Hindlimb muscle (tissue), 1 donor: ENCODE measurements at regions not wholly inside any gene's neighbourhood (a gene's known extent, or its start where the extent isn't known, plus 50 kb on each side); places are given as distances from the start of the nearest gene placed in this dataset.
"Not testable (repeated sequence)": the region's sequence is repeated elsewhere in the genome, so short reads cannot be mapped to it uniquely, and the experiment has no call there.

Source experiments
- DNase-seq: peaks from one replicate; pipeline ENCODE4 v3.0.0-alpha.2; 2013

DNA sequence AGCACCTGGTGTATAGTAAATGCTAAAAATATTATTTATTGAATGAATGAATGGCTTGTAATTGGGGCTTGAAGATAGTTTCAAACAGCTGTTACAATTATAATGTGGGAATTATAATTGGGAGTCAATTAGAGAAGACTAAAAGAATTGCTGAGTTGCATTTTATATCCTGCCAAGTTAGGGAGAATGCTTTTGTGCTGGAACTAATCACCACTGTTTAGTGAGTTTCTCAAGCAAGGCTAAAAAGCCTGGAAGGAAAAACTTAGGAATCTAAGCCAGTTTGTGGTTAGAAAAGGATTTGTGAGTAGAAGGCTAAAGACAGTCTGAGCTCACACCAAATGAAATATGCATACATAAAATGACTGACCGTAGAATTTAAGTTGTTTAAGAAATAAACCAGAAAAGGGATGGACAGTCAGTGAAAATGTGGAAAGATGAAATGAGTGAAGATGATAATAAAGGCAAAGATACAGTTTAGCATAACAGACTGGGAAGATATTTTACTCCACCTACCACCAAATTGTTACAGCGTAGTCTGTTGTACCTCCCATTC lies 647.7 kb upstream of the FSHR start:
- no peak for DNase-seq

DNA sequence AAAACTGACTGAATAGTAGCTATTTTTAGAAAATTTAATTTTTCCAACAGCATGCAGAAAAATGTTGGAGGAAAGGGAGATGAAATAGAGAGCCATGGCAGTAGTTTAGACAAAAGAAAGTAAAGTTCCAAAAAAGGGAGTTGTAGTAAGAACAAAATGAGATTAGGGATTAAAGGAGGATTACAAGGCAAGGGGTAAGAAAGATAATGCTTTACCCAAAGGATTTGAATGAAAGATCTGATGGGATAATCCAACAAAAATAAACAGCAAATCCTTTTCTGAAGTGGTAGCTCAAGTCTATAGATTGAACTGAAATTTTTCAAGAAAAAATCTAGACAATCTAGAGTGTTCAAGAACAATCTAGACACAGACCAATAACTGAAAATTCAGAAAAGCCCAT lies 644.3 kb upstream of the FSHR start:
- no peak for DNase-seq

GRCh38 chr2:49796266-49796665 lies 642.0 kb upstream of the FSHR start:
- no peak for DNase-seq

DNA sequence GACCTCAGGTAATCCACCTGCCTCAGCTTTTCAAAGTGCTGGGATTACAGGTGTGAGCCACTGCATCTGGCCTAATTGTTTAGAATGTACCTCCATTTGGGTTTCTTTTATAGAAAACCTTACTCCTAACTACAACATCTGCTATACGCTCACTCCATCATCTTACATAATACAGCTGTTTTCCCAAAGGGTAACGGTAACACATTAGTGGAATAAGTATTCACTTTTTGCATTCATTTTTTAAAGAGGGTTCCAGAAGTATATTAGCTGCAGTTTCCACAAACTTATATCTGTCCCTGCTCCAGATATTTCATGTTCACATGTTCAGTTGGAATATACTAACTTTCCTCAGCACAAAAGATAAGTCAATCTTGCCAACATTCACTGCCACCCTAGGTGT lies 640.1 kb upstream of the FSHR start:
- peak; percentile 35 for DNase-seq

- no peak for DNase-seq
Observed at GRCh38 chr2:49788300-49788699, 634.0 kb upstream of the FSHR start.

- DNase-seq = no peak
Observed at GRCh38 chr2:49780949-49781348, 626.6 kb upstream of the FSHR start.

GRCh38 chr2:49772299-49772970 lies 618.1 kb upstream of the FSHR start:
- no peak for DNase-seq

GRCh38 chr2:49770919-49771318 lies 616.6 kb upstream of the FSHR start:
- DNase-seq = no peak

GRCh38 chr2:49767316-49767715 lies 613.0 kb upstream of the FSHR start:
- no peak for DNase-seq

- DNase-seq = no peak
Observed at GRCh38 chr2:49755777-49756176, 601.5 kb upstream of the FSHR start.

DNA sequence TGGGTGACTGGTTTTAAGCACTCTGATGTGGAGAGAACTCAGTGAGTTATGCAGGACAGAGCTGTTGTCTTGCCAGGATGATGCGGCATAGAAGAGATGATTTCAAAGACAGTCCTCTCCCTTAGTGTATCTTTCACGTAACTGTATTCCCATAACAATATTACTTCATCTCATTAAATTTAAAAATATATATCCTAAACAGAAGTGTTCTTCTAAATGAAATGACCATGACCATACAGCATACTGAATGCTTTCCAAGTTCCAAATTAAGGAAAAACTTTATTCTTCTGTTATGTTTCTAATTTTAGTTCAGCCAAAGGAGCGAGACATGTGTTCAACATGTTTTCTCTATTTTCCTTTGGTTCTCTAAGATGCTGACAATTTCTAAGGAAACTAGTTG lies 600.1 kb upstream of the FSHR start:
- peak; percentile 34 for DNase-seq

DNA sequence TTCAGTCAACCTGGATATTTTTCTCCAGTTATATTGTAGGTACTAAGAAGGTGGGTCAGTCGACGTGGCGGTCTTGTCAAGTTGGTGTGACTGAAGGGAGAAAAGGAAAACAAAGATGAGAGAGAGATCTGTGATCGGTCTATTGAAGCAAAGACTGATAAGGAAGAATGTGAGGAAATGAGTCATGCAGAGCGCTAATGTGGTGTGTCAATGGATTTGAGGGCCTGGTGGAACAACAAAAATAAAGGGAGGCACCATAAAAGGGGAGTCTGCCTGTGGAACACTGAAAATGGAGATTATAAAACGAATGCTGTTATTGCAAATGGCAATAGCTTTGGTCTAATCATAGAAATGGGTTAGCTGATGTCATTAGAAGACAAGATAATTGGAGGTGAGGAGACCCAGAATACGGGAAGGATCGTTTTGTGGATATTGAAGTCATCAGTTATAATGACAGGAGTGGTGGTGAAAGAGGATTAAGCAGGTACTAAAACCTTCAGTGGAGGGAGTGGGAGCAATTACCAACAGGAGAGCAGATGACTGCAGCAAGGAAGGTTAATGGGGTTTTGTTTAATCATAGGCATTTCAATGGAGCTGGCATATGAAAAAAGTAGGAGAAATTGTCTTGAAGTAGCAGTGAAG lies 599.1 kb upstream of the FSHR start:
- DNase-seq = no peak

DNA sequence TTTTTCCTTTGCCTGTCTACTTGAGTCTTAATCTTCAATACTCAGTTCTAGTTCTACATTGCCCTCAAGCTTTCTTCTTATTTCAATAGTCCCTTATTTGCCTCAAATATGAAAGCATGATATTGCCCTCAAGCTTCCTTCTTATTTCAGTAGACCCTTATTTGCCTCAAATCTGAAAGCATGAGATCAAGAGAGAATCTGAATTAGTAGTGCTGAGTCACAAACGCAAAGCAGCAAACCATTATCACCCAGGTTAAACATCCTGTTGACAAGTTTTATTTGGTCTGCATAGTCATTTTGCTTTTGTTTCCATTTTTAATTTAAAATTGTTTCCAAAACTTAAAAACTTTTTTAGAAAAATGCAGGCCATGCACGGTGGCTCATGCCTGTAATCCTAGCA lies 583.3 kb upstream of the FSHR start:
- DNase-seq = no peak

DNA sequence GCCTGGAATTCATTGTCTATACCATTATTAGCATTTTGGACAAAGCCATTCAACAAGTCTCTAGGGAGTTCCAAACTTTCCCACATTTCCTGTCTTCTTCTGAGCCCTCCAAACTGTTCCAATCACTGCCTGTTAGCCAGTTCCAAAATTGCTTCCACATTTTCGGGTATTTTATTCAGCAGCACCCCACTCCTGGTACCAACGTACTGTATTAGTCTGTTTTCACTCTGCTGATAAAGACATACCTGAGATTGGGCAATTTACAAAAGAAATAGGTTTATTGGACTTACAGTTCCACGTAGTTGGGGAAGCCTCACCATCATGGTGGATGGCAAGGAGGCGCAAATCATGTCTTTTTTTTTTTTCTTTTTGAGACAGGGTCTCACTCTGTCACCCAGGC lies 578.6 kb upstream of the FSHR start:
- not testable (repeated sequence) for DNase-seq

GRCh38 chr2:49719241-49719640 lies 564.9 kb upstream of the FSHR start:
- DNase-seq = no peak

DNA sequence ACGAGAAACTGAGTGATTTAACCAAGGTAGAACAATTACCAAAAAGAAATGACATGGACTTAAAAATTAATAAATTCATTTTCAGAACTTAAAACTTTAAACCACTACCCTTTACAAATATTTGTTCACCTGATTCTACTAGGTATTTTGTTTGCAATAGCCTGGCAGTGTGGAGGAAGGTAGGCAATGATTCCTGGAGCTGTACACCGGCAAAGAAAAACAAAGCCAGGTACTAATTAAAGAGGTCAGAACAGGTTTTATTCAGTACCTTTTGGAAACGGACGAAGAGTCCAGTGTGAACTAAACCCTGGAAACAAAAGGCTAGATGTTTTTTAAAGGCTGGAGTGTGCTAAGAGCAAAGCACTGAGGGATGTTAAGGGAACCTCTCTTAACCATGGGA lies 561.3 kb upstream of the FSHR start:
- DNase-seq = no peak

- no peak for DNase-seq
Observed at GRCh38 chr2:49714454-49714853, 560.1 kb upstream of the FSHR start.

- DNase-seq = no peak
Observed at GRCh38 chr2:49702740-49703139, 548.4 kb upstream of the FSHR start.

- DNase-seq = no peak
Observed at GRCh38 chr2:49693961-49694360, 539.6 kb upstream of the FSHR start.

- DNase-seq = not testable (repeated sequence)
Observed at GRCh38 chr2:49692022-49692421, 537.7 kb upstream of the FSHR start.

DNA sequence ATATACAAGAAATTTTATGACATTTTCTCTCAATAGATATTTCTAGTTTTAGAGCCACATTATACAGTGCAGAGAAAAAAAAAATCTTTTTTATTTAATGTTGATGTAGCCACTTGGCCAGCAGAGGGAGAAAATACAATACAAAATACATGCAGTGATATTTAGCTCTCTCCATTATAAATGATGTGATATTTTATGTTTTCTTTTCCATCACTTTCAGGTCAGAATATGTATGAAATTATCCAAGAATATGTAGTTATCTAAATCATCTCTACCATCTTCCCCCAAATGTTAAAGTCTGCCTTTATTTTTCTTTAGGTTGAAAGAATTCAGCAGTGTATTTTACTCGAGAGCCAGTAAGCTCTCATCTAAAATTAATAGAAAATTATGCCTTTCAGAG lies 533.6 kb upstream of the FSHR start:
- DNase-seq = peak; percentile 21

DNA sequence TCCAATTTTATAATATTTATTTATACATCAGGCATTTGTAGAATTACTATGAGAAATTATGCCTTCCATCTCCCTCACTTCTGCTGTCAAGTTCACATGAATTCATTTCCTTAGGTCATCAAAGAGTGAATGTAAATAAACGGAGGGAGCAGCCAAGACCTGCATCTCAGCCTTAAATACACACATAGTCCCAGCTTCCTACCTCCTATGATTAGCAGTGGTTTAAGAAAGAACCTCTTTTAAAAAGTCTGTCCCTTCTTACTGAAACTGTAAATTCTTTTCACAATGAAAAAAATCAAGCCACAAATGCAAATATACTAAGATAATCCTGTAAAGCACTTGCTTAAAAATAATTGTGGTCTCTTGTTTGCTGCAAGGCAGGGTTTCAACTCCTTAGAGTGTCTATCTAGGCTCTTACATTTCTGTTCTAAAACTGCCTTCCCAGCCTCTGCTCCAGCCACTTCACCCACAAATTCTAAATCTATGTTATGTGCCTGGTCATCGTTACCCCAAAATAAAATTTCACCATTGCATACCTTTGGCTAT lies 532.7 kb upstream of the FSHR start:
- no peak for DNase-seq

- no peak for DNase-seq
Observed at GRCh38 chr2:49686291-49686690, 532.0 kb upstream of the FSHR start.

DNA sequence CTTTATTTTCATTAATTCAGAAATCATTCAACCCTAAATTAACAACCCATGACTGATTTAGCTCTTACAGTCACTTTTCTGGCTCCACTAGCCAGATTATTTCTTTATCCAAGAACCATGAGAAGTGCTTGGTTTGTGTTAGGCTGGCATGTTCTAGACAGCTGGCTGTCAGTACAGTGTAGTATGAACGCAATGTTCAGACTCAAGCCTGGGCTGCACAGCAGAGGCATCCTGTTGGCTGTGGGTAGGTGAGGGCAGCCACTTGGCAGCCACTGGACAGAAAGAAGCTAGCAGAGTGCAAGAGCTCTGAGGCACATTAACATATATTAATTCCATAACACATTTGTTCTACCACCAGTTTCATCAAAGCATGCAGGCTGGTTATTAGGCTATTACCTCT lies 522.9 kb upstream of the FSHR start:
- DNase-seq = no peak
